ENCODE measurements at regions not wholly inside any gene's neighbourhood (a gene's known extent, or its start where the extent isn't known, plus 50 kb on each side); places are given as distances from the start of the nearest gene placed in this dataset.

DNA sequence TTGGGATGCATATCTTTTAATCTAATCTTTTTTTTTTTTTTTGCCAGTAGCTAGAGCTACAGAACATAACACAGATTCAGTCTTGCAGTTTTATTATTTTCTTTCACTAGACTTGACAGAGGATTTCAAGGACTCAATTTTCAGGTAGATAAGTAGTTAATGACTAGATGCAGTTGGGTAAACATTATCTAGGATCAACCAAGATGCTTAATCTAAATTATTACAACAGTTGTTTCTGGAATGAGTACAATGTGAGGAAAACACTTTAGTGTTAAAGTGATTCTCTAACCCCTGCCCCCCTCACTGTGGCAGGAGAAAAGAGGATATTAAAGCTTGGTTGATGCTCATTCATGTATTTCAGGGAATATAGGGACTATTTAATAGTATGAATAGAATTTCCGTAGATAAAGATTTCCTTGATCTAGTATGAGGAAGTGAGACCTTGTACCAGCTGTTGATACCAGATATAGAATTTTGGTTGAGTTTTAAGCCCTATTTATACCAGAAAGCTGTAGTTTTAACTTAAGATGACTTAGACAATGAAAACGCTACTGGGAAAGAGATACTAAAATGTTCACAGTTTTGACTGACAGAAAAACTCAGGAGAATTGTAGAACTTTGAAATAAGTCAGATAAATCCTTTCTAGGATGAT, 389.0 kb upstream of the C2CD4B start:
- no peaks in the 10 kb centered on the region for H3K4me1 ChIP-seq (ENCODE audit: insufficient read depth, low read length)
- H3K4me3 ChIP-seq (ENCODE audit: low read length) = no peak overlapping the region
- H3K9me3 ChIP-seq (ENCODE audit: low read depth, low read length) = no peaks in the 10 kb centered on the region
- H3K27me3 ChIP-seq (ENCODE audit: insufficient read depth, low read length) = no peaks in the 10 kb centered on the region

DNA sequence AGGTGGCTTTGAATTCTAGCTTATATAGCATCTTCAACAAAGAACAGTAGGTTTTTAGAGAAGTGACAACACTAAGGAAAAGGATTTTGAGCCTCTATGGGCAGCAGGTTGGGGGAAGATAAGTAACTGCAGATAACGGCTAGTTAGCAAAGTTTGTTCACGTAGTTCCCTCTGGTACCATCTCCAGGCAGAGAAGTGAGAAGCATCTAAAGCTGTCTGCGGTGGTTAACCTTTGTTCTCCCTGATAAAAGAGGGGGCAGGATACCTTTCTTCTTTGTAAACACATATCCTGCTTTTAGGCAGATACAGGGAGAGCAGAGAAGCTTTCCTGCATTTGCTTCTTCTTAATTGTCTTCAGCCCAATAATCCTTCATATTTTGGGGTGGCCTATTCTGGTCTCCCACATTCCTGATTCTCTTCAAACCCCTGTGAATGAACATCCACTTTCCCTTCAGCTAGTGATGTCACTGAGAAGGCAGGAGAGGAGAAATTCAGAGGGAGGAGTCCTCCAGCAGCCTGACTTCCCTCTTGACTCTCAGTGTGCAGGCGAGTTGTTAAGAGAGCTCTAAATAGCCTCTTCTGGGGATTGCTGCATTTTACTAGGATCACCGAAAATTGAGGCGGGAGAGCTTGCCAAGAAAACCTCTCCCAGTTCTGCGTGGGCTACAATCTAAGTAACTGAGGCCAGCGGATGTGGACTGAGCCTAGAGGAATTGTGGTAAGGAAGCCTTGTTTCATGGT, 393.7 kb upstream of the C2CD4B start:
- no peaks in the 10 kb centered on the region for H3K9me3 ChIP-seq (ENCODE audit: low read depth, low read length)

DNA sequence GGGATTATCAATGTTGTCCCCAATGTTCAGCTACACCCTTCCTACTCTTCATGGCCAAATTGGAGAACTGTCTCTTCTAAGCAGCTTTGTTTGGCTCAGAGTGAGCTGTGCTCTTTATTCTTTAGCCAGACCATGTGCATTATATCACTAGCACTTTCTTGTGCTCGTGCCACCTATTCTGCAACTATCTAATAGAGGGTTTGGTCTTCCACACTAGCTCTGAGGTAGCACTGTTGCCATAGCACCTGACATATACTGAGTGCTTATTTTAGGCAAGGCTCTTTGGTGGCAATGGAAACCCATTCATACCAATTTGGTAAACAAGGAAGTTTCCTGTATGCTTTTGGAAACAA, 394.3 kb upstream of the C2CD4B start:
- Histone ChIP-seq H3K9me3 (ENCODE audit: low read depth, low read length) (no peaks in the 10 kb centered on the region), H3K27me3 (ENCODE audit: insufficient read depth, low read length) (no peaks in the 10 kb centered on the region), H3K4me1 (ENCODE audit: insufficient read depth, low read length) (no peaks in the 10 kb centered on the region), H3K4me3 (ENCODE audit: low read length) (no peak overlapping the region)

More for the DNA sequence above, 393.7 kb upstream of the C2CD4B start:
- Histone ChIP-seq H3K4me3 (ENCODE audit: low read length) (no peak overlapping the region), H3K4me1 (ENCODE audit: insufficient read depth, low read length) (no peaks in the 10 kb centered on the region), H3K27me3 (ENCODE audit: insufficient read depth, low read length) (no peaks in the 10 kb centered on the region)

DNA sequence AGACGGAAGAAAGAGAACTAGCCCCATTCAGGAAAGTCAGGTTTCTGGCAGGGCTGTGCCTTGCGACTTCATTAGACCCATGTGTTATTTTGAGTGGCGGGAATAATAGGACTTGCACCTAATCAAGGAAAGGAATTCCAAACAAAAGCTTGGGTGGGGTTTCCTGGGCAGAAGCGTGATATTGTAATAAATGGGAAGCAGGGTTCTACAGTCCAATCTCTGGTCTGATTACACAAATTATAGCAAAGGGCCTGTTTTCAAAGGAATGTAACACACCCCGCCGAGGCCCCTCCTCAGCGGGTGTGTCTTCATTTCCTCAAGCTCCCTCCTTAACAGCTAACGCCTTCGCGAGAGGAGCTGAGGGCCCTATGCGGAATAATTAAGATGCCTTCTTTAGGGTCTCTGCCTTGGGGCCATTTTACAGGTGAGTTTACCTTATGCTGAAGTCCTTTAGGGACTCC, 396.0 kb upstream of the C2CD4B start:
- Histone ChIP-seq H3K27me3 (ENCODE audit: insufficient read depth, low read length) (no peaks in the 10 kb centered on the region), H3K4me3 (ENCODE audit: low read length) (no peak overlapping the region), H3K9me3 (ENCODE audit: low read depth, low read length) (no peaks in the 10 kb centered on the region), H3K4me1 (ENCODE audit: insufficient read depth, low read length) (no peaks in the 10 kb centered on the region)

DNA sequence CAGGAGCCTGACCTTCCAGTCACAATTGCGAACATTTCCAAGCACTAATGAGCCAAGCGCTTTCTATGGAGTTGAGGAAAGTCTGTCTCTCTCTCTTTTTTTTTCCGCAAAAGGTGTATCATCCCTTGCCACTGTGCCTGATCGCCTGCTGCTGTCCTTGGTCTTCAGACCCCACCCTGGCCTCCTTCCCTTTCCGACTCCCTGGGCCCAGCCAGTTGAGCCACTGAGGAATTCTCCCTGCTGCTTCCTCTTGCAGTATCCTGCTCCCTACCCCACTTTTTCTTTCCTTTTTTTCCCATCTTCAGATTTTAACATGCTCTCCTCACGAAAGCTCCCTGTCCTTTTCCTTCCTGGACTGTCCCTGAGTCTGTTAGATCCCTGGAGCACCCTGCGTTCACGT, 396.5 kb upstream of the C2CD4B start:
- Histone ChIP-seq H3K9me3 (ENCODE audit: low read depth, low read length) (no peaks in the 10 kb centered on the region), H3K4me1 (ENCODE audit: insufficient read depth, low read length) (no peaks in the 10 kb centered on the region)

DNA sequence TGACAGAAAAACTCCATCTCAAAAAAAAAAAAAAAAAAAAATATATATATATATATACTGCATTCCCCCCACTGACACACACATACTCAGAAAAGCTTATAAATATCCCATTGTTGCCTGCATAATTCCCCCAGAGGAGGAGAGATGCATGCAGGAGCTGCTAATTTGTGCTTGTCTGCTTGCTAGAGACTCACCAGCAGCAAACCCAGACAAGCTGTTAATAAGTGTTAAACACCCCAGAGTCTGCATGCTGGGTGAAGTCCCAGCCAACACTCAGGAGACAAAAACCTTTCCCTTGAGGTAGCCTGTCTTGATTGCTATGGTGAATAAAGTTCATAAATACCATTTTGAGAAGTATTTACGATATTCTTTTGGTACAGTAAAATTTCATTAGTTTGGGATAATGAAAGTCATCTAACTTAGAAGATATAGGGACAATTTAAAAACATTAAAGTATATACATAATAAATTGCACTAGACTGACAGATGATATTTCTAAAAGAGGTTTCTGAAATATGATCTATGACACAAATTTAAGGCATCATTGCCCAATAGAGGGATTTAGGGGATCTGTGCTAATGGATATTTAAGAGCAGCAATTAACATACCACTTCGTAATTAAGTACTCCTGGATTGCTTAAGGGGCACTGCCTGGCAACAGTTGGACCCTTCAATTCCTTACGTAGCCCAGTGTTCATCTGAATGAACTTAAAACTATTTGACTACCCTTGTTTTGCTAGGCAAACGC, 400.0 kb upstream of the C2CD4B start:
- H3K9me3 ChIP-seq (ENCODE audit: low read depth, low read length) = no peaks in the 10 kb centered on the region
- no peaks in the 10 kb centered on the region for H3K27me3 ChIP-seq (ENCODE audit: insufficient read depth, low read length)
- H3K4me3 ChIP-seq (ENCODE audit: low read length) = no peak overlapping the region
- no peaks in the 10 kb centered on the region for H3K4me1 ChIP-seq (ENCODE audit: insufficient read depth, low read length)

More for the DNA sequence above, 396.5 kb upstream of the C2CD4B start:
- H3K4me3 ChIP-seq (ENCODE audit: low read length) = no peak overlapping the region
- no peaks in the 10 kb centered on the region for H3K27me3 ChIP-seq (ENCODE audit: insufficient read depth, low read length)

DNA sequence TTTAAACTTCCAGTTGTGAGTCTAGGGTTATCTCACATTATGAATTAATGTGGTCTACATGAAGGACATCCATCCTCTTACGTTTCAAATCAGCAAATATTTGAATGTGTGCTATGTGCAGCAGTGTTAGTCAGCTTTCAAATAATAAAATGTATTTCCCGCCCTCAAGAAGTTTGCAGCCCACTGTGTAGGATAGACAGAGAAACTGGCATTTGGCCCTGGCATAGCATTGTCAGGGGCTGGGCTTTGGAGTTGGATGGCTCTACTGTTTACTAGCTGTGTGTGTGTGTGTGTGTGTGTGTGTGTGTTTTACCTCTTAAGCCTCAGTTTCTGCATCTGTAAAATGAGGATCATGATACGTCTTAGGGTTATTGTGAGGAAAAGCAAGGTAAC, 400.5 kb upstream of the C2CD4B start:
- Histone ChIP-seq H3K27me3 (ENCODE audit: insufficient read depth, low read length) (no peaks in the 10 kb centered on the region), H3K9me3 (ENCODE audit: low read depth, low read length) (no peaks in the 10 kb centered on the region), H3K4me3 (ENCODE audit: low read length) (no peak overlapping the region), H3K4me1 (ENCODE audit: insufficient read depth, low read length) (no peaks in the 10 kb centered on the region)

DNA sequence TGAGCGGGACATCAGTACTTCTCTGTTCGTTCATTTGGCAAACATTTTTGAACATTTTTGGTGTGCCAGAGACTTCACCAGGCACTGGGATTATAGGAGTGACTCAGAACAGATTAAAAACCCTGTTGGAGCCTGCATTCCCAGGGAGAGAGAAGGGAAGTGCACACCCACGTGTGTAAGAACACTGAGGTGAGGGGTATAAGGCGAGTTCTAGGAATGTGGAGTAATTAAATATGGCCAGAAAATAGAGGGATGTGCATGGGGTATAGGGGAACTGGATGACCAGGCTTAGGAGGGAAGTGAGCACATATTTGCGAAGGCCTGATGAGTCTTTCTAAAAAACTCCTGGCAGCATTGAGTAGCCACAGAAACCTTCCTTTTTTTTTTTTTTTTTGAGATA, 401.2 kb upstream of the C2CD4B start:
- H3K9me3 ChIP-seq (ENCODE audit: low read depth, low read length) = no peaks in the 10 kb centered on the region
- no peaks in the 10 kb centered on the region for H3K27me3 ChIP-seq (ENCODE audit: insufficient read depth, low read length)
- H3K4me3 ChIP-seq (ENCODE audit: low read length) = no peak overlapping the region
- H3K4me1 ChIP-seq (ENCODE audit: insufficient read depth, low read length) = no peaks in the 10 kb centered on the region

DNA sequence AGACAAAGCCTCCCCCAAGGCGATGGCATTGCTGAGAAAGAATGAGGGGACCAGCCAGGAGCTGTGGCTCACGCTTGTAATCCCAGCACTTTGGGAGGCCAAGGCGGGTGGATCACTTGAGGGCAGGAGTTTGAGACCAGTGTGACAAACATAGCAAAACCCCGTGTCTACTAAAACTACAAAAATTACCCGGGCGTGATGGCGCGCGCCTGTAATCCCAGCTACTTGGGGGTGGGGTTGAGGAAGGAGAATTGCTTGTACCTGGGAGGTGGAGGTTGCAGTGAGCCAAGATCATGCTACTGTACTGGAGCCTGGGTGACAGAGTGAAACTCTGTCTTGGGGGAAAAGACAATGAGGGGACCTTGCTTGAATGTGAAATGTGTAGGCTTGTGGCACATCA, 402.4 kb upstream of the C2CD4B start:
- Histone ChIP-seq H3K4me3 (ENCODE audit: low read length) (no peak overlapping the region), H3K27me3 (ENCODE audit: insufficient read depth, low read length) (no peaks in the 10 kb centered on the region), H3K9me3 (ENCODE audit: low read depth, low read length) (no peaks in the 10 kb centered on the region), H3K4me1 (ENCODE audit: insufficient read depth, low read length) (no peaks in the 10 kb centered on the region)

DNA sequence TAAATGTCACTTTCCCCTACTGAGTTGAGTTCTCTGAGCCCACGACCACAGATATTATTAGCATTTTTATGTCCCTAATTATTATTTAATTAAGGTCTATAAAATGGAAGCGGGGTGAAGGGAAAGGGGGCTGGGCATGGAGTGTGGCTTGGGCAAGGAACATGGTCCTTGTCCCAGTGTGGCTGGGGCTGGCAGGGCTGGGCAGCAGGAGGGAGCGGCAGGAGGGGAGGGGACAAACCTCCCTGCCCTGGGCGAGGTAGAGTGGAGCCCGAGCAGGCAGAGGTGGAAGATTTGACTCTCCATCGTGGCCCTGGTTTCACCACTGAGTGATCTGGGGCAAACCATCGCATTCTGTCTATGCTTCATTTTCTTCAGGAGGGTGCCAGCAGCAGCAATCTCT, 402.9 kb upstream of the C2CD4B start:
- Histone ChIP-seq H3K27me3 (ENCODE audit: insufficient read depth, low read length) (no peaks in the 10 kb centered on the region), H3K4me3 (ENCODE audit: low read length) (no peak overlapping the region), H3K4me1 (ENCODE audit: insufficient read depth, low read length) (no peaks in the 10 kb centered on the region), H3K9me3 (ENCODE audit: low read depth, low read length) (no peaks in the 10 kb centered on the region)

DNA sequence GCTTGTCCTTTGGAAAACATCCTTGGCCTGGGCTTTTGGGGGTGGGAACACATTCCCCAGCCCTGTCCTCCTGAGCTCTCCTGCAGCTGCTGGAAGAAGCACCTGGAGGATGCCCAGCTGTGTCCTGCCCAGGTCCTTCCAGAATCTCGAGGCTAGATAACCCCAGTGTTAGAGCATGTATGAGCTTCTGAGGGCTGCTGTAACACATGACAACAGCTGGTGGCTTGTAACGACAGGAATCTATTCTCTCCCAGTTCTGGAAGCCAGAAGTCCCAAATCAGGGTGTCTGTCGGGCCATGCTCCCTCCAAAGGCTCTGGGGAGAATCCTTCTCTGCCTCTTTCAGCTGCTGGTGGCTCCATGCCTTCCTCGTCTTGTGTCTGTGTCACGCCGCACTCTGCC, 403.6 kb upstream of the C2CD4B start:
- Histone ChIP-seq H3K9me3 (ENCODE audit: low read depth, low read length) (no peaks in the 10 kb centered on the region), H3K27me3 (ENCODE audit: insufficient read depth, low read length) (no peaks in the 10 kb centered on the region), H3K4me1 (ENCODE audit: insufficient read depth, low read length) (no peaks in the 10 kb centered on the region), H3K4me3 (ENCODE audit: low read length) (no peak overlapping the region)

DNA sequence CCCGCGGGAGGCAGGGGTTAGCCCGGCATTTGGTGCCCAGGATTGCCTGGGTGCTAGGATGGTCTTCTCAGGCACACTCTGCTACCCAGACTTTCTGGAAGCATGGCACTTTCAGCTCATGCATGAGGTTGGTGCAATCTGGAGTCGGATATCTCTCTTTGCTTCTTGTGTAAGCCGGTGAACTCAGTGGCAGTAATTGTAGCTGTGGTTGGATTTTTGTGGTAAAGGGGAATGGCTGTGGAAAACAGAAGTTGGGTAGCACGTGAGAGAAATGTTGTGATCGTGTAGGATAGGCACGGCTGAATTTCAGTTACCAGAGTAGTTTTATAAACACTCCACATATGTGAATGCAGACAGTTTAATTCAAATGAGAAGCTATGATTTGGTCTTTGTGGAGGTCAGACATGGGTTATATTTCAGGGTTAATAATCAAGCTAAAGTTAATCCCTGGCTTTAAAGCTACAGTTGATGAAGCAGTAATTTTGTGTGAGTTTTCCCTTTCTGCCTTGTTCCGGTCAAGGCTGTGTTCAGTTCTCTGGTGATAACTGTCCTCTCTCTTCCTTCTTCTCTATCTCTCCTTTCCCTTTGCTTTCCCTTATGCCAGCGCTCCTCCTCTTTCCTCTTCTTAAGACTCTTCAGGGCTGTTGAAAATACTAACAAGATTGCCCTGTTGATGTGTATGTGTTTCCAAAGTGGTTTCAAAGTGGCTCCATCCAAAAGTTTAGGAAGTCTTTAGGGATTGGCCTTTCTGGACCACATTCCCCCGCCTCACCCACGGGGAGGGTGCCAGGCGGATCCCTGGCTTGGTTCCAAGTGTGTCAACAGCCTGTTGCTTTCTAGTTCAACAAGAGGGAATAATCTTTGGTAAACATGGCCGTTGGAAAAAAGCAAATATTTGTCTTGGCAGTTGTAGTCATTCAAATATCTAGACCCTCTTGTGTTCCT, 404.6 kb upstream of the C2CD4B start:
- Histone ChIP-seq H3K27me3 (ENCODE audit: insufficient read depth, low read length) (no peaks in the 10 kb centered on the region), H3K4me3 (ENCODE audit: low read length) (no peak overlapping the region), H3K9me3 (ENCODE audit: low read depth, low read length) (no peaks in the 10 kb centered on the region), H3K4me1 (ENCODE audit: insufficient read depth, low read length) (no peaks in the 10 kb centered on the region)

DNA sequence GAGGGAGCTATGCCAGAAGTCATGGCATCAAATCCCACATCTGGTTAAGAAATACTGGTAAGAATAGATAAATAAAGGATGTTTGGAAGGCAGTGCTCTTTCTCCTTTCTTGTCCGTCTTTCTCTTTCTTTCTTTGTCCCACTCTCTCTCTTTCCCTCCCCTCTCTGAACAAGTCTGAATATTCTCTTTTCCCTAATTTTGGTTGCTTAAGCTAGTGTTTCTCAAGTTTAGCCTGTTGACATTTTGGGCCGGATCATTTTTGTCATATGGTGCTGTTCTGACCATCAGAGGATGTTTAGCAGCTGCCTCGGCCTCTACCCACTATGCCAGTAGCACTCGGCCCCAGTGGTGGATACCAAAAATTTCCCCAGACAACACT, 405.3 kb upstream of the C2CD4B start:
- H3K4me3 ChIP-seq (ENCODE audit: low read length) = no peak overlapping the region
- no peaks in the 10 kb centered on the region for H3K9me3 ChIP-seq (ENCODE audit: low read depth, low read length)
- no peaks in the 10 kb centered on the region for H3K4me1 ChIP-seq (ENCODE audit: insufficient read depth, low read length)
- H3K27me3 ChIP-seq (ENCODE audit: insufficient read depth, low read length) = no peaks in the 10 kb centered on the region

DNA sequence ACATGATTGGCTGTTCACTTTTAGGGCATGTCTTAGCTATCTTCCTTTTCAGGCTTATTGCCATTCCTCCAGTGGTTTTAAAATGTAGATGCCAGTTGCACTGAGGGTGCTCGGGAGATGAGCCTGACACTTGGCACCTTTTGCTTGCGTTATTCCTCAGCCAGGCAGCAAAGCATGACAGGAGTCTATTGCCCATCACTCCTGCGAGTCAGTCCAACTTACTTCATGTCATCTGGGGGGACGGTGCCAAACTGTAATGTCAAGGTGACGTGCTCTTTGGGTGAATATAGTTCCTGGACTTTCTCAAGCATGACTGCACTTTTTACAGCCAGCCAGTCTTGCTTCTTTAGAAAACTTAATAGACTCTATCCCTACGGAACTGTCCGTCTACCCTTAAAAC, 406.0 kb upstream of the C2CD4B start:
- H3K4me3 ChIP-seq (ENCODE audit: low read length) = no peak overlapping the region
- no peaks in the 10 kb centered on the region for H3K4me1 ChIP-seq (ENCODE audit: insufficient read depth, low read length)
- no peaks in the 10 kb centered on the region for H3K27me3 ChIP-seq (ENCODE audit: insufficient read depth, low read length)
- H3K9me3 ChIP-seq (ENCODE audit: low read depth, low read length) = no peaks in the 10 kb centered on the region

DNA sequence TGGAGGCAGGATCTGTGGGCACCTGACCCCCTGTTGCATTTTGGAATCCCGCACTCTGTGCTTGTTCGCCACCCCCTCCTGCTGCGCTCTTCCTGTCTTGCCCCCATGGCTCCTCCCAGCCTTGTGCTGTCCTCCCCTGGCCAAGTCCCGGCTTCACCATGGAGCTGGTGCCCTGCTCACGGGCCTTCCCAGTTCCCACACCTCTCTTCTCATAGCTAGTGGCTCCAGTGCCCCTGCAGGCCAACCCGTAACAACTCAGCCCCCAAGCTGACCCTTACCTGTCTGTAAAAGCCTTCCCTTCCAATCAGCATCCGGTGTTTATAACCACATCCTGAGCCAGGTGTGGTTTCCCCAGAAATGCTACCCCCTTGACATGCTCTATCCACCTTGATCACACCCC, 407.7 kb upstream of the C2CD4B start:
- Histone ChIP-seq H3K4me1 (ENCODE audit: insufficient read depth, low read length) (no peaks in the 10 kb centered on the region), H3K4me3 (ENCODE audit: low read length) (no peak overlapping the region), H3K27me3 (ENCODE audit: insufficient read depth, low read length) (no peaks in the 10 kb centered on the region), H3K9me3 (ENCODE audit: low read depth, low read length) (no peaks in the 10 kb centered on the region)

Measured in mononuclear cell (primary cell).